ENCODE measurements at regions not wholly inside any gene's neighbourhood (a gene's known extent, or its start where the extent isn't known, plus 50 kb on each side); places are given as distances from the start of the nearest gene placed in this dataset.

DNA sequence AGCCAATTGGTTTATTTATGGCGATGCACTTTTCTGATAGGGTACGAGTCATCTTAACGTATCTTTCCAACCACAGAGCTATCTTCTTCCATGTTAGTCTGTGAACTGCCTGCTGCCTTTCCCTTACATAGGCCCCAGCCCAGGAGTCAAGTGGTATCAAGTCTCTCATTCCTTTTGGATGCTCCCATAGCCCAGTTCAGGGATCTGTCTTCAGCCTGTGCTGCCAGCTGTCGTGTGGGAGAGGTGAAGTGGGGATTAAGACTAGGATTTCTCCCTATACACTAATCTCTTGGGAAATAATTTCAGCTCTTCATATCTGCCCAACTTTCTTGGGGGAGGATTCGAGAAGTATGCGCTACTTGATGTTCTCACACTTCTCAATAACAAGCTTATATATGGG, 475.7 kb downstream of the EBF1 start:
- ChIA-PET POLR2A (ENCODE audit: unreplicated experiment) (no interaction called here), CTCF (no interaction called here)
- ATAC-seq (no peak), DNase-seq (no peak)
- Histone ChIP-seq H2AFZ (ENCODE audit: low read length) (no peak overlapping the region), H3K4me1 (ENCODE audit: insufficient read depth, low read length) (no peaks in the 10 kb centered on the region), H3K9ac (ENCODE audit: low read length) (no peak overlapping the region), H3F3A (ENCODE audit: low read length, unreplicated experiment) (no peaks in the 10 kb centered on the region), H3K27me3 (ENCODE audit: low read length) (no peaks in the 10 kb centered on the region; the same call in 1 of the 2 replicates), H3K27ac (ENCODE audit: low read length) (no peak overlapping the region), H3K9me3 (ENCODE audit: low read length) (no peaks in the 10 kb centered on the region), H3K36me3 (ENCODE audit: low read depth, low read length) (no peaks in the 10 kb centered on the region), H3K79me2 (ENCODE audit: low read length) (no peaks in the 10 kb centered on the region), H3K4me2 (ENCODE audit: low read length) (no peak overlapping the region), H4K20me1 (ENCODE audit: low read length) (no peaks in the 10 kb centered on the region), H3K9me2 (replicated peaks; ENCODE audit: low read length) (no peaks in the 10 kb centered on the region), H3K4me3 (ENCODE audit: low read length) (no peak overlapping the region)
- no peak for TF ChIP-seq EZH2 (IDR thresholded peaks at IDR 0.05; ENCODE audit: low read length, unreplicated experiment)
- no peak for TF ChIP-seq EZH2phosphoT487 (IDR thresholded peaks at IDR 0.05; ENCODE audit: borderline replicate concordance, low read length)
- TF ChIP-seq, protein P1, sequence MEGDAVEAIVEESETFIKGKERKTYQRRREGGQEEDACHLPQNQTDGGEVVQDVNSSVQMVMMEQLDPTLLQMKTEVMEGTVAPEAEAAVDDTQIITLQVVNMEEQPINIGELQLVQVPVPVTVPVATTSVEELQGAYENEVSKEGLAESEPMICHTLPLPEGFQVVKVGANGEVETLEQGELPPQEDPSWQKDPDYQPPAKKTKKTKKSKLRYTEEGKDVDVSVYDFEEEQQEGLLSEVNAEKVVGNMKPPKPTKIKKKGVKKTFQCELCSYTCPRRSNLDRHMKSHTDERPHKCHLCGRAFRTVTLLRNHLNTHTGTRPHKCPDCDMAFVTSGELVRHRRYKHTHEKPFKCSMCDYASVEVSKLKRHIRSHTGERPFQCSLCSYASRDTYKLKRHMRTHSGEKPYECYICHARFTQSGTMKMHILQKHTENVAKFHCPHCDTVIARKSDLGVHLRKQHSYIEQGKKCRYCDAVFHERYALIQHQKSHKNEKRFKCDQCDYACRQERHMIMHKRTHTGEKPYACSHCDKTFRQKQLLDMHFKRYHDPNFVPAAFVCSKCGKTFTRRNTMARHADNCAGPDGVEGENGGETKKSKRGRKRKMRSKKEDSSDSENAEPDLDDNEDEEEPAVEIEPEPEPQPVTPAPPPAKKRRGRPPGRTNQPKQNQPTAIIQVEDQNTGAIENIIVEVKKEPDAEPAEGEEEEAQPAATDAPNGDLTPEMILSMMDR (conservative IDR thresholded peaks at IDR 0.05; ENCODE audit: low read depth, low read length), result no peak
- intact Hi-C loops (cut with micrococcal nuclease), result no loop called here
- BruUV-seq (replicated peaks), result no TSS peak

DNA sequence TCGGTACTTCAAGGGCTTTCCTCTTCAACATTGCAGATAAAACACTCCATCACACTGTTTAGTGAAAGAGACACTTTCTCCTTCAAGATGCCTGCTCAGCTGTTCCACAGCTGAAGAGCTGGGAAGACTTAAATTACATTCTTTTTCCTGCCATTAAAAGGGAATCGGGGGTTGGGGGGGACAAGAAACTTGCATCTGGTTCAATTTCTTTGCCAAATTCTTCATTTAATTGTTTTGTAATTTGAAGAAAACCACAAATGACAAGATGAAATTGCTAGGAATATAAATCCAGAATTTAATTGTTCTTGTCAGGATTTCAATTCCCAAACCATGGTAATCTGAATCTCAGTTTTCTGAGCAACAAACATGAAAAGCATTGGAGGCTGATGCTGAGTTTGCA, 478.3 kb downstream of the EBF1 start:
- no peak for DNase-seq
- Histone ChIP-seq H3K36me3 (ENCODE audit: low read depth, low read length) (no peaks in the 10 kb centered on the region), H3K27me3 (ENCODE audit: low read length) (no peaks in the 10 kb centered on the region; the same call in 1 of the 2 replicates), H3K9me2 (replicated peaks; ENCODE audit: low read length) (no peaks in the 10 kb centered on the region), H2AFZ (ENCODE audit: low read length) (no peak overlapping the region), H3K9me3 (ENCODE audit: low read length) (no peaks in the 10 kb centered on the region), H3K4me2 (ENCODE audit: low read length) (no peak overlapping the region), H3K9ac (ENCODE audit: low read length) (no peak overlapping the region), H4K20me1 (ENCODE audit: low read length) (no peaks in the 10 kb centered on the region), H3K79me2 (ENCODE audit: low read length) (no peaks in the 10 kb centered on the region), H3K4me3 (ENCODE audit: low read length) (no peak overlapping the region), H3F3A (ENCODE audit: low read length, unreplicated experiment) (no peaks in the 10 kb centered on the region), H3K27ac (ENCODE audit: low read length) (no peak overlapping the region), H3K4me1 (ENCODE audit: insufficient read depth, low read length) (no peaks in the 10 kb centered on the region)
- ChIA-PET POLR2A (ENCODE audit: unreplicated experiment) (no interaction called here), CTCF (no interaction called here)
- TF ChIP-seq EZH2phosphoT487 (IDR thresholded peaks at IDR 0.05; ENCODE audit: borderline replicate concordance, low read length), result no peak
- TF ChIP-seq EZH2 (IDR thresholded peaks at IDR 0.05; ENCODE audit: low read length, unreplicated experiment), result no peak
- TF ChIP-seq, protein P1 (conservative IDR thresholded peaks at IDR 0.05; ENCODE audit: low read depth, low read length), result no peak
- BruUV-seq (replicated peaks), result no TSS peak
- intact Hi-C loops (cut with micrococcal nuclease), result no loop called here
- ATAC-seq, result no peak

DNA sequence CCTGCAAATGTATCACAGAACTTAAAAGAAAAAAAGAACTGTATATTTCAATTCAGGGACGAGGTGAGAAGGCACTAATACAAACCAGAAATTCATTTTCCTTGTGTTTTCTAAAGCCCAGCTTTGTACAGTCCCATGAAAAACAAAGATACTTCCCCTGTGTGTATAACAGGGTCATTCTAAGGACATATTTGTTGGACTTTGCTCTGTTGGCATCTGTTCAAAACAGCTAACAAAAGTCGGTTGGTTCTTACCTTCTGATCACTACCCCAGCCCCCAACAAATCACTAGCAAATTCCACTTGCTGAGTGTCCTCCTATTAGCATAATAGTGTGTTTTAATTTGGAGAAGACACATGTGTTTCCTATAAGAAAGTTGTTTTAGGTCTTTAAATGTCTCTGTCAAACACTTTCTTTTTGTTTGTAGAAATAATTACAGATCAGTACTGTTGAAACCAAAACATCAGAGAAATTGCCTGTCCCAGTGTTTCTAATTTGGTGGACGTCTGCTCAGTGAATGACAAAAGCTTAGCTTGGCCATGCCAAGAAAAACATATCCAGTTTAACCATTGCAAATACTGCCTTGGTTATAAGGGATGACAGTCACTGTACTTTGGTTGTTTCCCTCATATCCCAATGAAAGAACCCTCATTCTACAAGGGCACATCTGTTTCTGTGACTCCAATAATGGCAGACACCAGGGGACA, 480.5 kb downstream of the EBF1 start:
- Histone ChIP-seq H2AFZ (ENCODE audit: low read length) (no peak overlapping the region), H3K27ac (ENCODE audit: low read length) (no peak overlapping the region), H3K4me1 (ENCODE audit: insufficient read depth, low read length) (no peaks in the 10 kb centered on the region), H3K27me3 (ENCODE audit: low read length) (no peaks in the 10 kb centered on the region; the same call in 1 of the 2 replicates), H3K36me3 (ENCODE audit: low read depth, low read length) (no peaks in the 10 kb centered on the region), H3K9me3 (ENCODE audit: low read length) (no peaks in the 10 kb centered on the region), H3K79me2 (ENCODE audit: low read length) (no peaks in the 10 kb centered on the region), H3K4me2 (ENCODE audit: low read length) (no peak overlapping the region), H3F3A (ENCODE audit: low read length, unreplicated experiment) (no peaks in the 10 kb centered on the region), H3K9me2 (replicated peaks; ENCODE audit: low read length) (no peaks in the 10 kb centered on the region), H3K9ac (ENCODE audit: low read length) (no peak overlapping the region), H3K4me3 (ENCODE audit: low read length) (no peak overlapping the region), H4K20me1 (ENCODE audit: low read length) (no peaks in the 10 kb centered on the region)
- ChIA-PET POLR2A (ENCODE audit: unreplicated experiment) (no interaction called here), CTCF (no interaction called here)
- intact Hi-C loops (cut with micrococcal nuclease), result no loop called here
- BruUV-seq (replicated peaks), result no TSS peak
- TF ChIP-seq EZH2phosphoT487 (IDR thresholded peaks at IDR 0.05; ENCODE audit: borderline replicate concordance, low read length) (no peak), EZH2 (IDR thresholded peaks at IDR 0.05; ENCODE audit: low read length, unreplicated experiment) (no peak)
- TF ChIP-seq, protein P1 (conservative IDR thresholded peaks at IDR 0.05; ENCODE audit: low read depth, low read length), result no peak
- DNase-seq (no peak), ATAC-seq (no peak)

Data from PC-3 (cell line).